Fibroblast of lung (primary cell): ENCODE measurements at regions not wholly inside any gene's neighbourhood (a gene's known extent, or its start where the extent isn't known, plus 50 kb on each side); places are given as distances from the start of the nearest gene placed in this dataset.

ENCODE experiments used
- CTCF ChIP-seq, 2 donors: IDR thresholded peaks in 1 of 2; conservative IDR thresholded peaks in 1 of 2; 1 replicate in 1 of 2; 2 replicates in 1 of 2; pipeline ENCODE4 v1.5.1; 2011 to 2012; ENCODE audit warnings: low read length in 2 of 2, control low read depth in 1 of 2, inconsistent platforms in 1 of 2, low read depth in 1 of 2, mild to moderate bottlenecking in 1 of 2
- EZH2 ChIP-seq: IDR thresholded peaks from 2 replicates; pipeline ENCODE4 v1.5.1; 2012; ENCODE audit warnings: low read length, control low read depth, mild to moderate bottlenecking; ENCODE audit errors: missing control alignments

GRCh38 chr21:19433623-19434022 is 1030.0 kb upstream of the TMPRSS15 start:
- TF ChIP-seq CTCF (conservative IDR thresholded peaks at IDR 0.05 in 1 of 2, IDR thresholded peaks at IDR 0.05 in 1 of 2; ENCODE audit: low read depth in 1 of 2, low read length in 2 of 2) (no peak), EZH2 (no peak)
